ENCODE measurements at regions not wholly inside any gene's neighbourhood (a gene's known extent, or its start where the extent isn't known, plus 50 kb on each side); places are given as distances from the start of the nearest gene placed in this dataset.

GRCh38 chr5:97544240-97544639 is 361.2 kb upstream of the RIOK2 start:
- no peaks in the 10 kb centered on the region for H3K36me3 ChIP-seq (ENCODE audit: control insufficient read depth in 2 of 2, insufficient read depth in 1 of 2, low read length in 2 of 2)
- H3K4me1 ChIP-seq (ENCODE audit: control insufficient read depth, insufficient read depth, low read length): no peaks in the 10 kb centered on the region
- ChIA-PET CTCF (interaction anchor here (1.0 kb wide), 1 partner anchor 9 kb away, joined by 3 read pairs; no protein-coding TSS in a partner anchor), POLR2A (no interaction called here)
- H3K9me3 ChIP-seq (ENCODE audit: control insufficient read depth, insufficient read depth, low read depth, low read length): no peaks in the 10 kb centered on the region
- H3K27ac ChIP-seq (ENCODE audit: extremely low read depth, low read depth, low read length): no peak overlapping the region
- TF ChIP-seq WT1 (tag by site-specific recombination; IDR thresholded peaks at IDR 0.05): no peak
- no peak for TF ChIP-seq ZNF140 (tag by site-specific recombination; IDR thresholded peaks at IDR 0.05)
- no peak for TF ChIP-seq HIC1 (tag by site-specific recombination; IDR thresholded peaks at IDR 0.05)
- TF ChIP-seq ZXDB (tag by site-specific recombination; IDR thresholded peaks at IDR 0.05): no peak
- TF ChIP-seq ZNF354C (tag by site-specific recombination; IDR thresholded peaks at IDR 0.05; ENCODE audit: borderline replicate concordance, low read depth): no peak
- TF ChIP-seq ZNF658 (tag by site-specific recombination; IDR thresholded peaks at IDR 0.05): no peak
- no peak for TF ChIP-seq ZNF449 (tag by site-specific recombination; IDR thresholded peaks at IDR 0.05)
- no peak for TF ChIP-seq ZNF148 (tag by site-specific recombination; IDR thresholded peaks at IDR 0.05; ENCODE audit: borderline replicate concordance)
- TF ChIP-seq ZNF16 (tag by site-specific recombination; IDR thresholded peaks at IDR 0.05; ENCODE audit: low read depth): no peak
- no peak for TF ChIP-seq KLF9 (tag by site-specific recombination; IDR thresholded peaks at IDR 0.05; ENCODE audit: low read depth)
- TF ChIP-seq ZBTB8A (tag by site-specific recombination; IDR thresholded peaks at IDR 0.05): no peak
- no peak overlapping the region for H3K4me3 ChIP-seq (ENCODE audit: low read depth, low read length)

- ChIA-PET POLR2A (no interaction called here), CTCF (interaction anchor here (1.0 kb wide), 1 partner anchor 10 kb away, joined by 3 read pairs; no protein-coding TSS in a partner anchor)
- H3K4me3 ChIP-seq (ENCODE audit: low read depth, low read length): no peak overlapping the region
- no peaks in the 10 kb centered on the region for H3K4me1 ChIP-seq (ENCODE audit: control insufficient read depth, insufficient read depth, low read length)
- H3K9me3 ChIP-seq (ENCODE audit: control insufficient read depth, insufficient read depth, low read depth, low read length): no peaks in the 10 kb centered on the region
- no peaks in the 10 kb centered on the region for H3K36me3 ChIP-seq (ENCODE audit: control insufficient read depth in 2 of 2, insufficient read depth in 1 of 2, low read length in 2 of 2)
- no peak overlapping the region for H3K27ac ChIP-seq (ENCODE audit: extremely low read depth, low read depth, low read length)
- TF ChIP-seq ZNF248 (tag by site-specific recombination; IDR thresholded peaks at IDR 0.05) (no peak), ZNF221 (tag by site-specific recombination; IDR thresholded peaks at IDR 0.05; ENCODE audit: borderline replicate concordance) (no peak), ZNF529 (tag by site-specific recombination; IDR thresholded peaks at IDR 0.05; ENCODE audit: insufficient replicate concordance) (no peak), ZNF416 (tag by site-specific recombination; IDR thresholded peaks at IDR 0.05) (no peak), ZNF501 (tag by site-specific recombination; IDR thresholded peaks at IDR 0.05) (no peak), ZNF2 (tag by site-specific recombination; IDR thresholded peaks at IDR 0.05) (no peak), MYNN (tag by site-specific recombination; IDR thresholded peaks at IDR 0.05; ENCODE audit: borderline replicate concordance) (no peak)
These were observed 361.6 kb upstream of the RIOK2 start for GRCh38 chr5:97544678-97545077.
